ENCODE measurements at regions not wholly inside any gene's neighbourhood (a gene's known extent, or its start where the extent isn't known, plus 50 kb on each side); places are given as distances from the start of the nearest gene placed in this dataset.

GRCh38 chr1:214124915-214125314 lies 137.1 kb downstream of the PROX1 start:
- intact Hi-C loops (cut with DNase I), result loop anchor here (10.0 kb wide), 1 partner anchor 880 kb away; no protein-coding TSS in a partner anchor
- H3K36me3 ChIP-seq, result no peaks in the 10 kb centered on the region
- TF ChIP-seq CTCF (IDR thresholded peaks at IDR 0.05), result no peak

GRCh38 chr1:214125819-214126218 lies 138.0 kb downstream of the PROX1 start:
- Histone ChIP-seq H3K9me3 (no peaks in the 10 kb centered on the region), H3K4me1 (no peaks in the 10 kb centered on the region), H3K27ac (no peak overlapping the region), H3K4me3 (no peak overlapping the region), H3K27me3 (no peaks in the 10 kb centered on the region), H3K36me3 (no peaks in the 10 kb centered on the region)
- intact Hi-C loops (cut with DNase I), result loop anchor here (10.0 kb wide), 1 partner anchor 881 kb away; no protein-coding TSS in a partner anchor
- no peak for DNase-seq (ENCODE audit: low spot score in 2 of 2)
- no peak for TF ChIP-seq CTCF (IDR thresholded peaks at IDR 0.05)

More at GRCh38 chr1:214124915-214125314, 137.1 kb downstream of the PROX1 start:
- no peaks in the 10 kb centered on the region for H3K27me3 ChIP-seq
- H3K4me1 ChIP-seq, result no peaks in the 10 kb centered on the region
- H3K9me3 ChIP-seq, result no peaks in the 10 kb centered on the region
- no peak overlapping the region for H3K4me3 ChIP-seq
- no peak for DNase-seq (ENCODE audit: low spot score in 2 of 2)
- H3K27ac ChIP-seq, result no peak overlapping the region

- no peaks in the 10 kb centered on the region for H3K9me3 ChIP-seq
- no peaks in the 10 kb centered on the region for H3K36me3 ChIP-seq
- H3K27me3 ChIP-seq, result no peaks in the 10 kb centered on the region
- intact Hi-C loops (cut with DNase I), result loop anchor here (10.0 kb wide), 1 partner anchor 882 kb away; no protein-coding TSS in a partner anchor
- no peak for TF ChIP-seq CTCF (IDR thresholded peaks at IDR 0.05)
- H3K4me3 ChIP-seq, result no peak overlapping the region
- H3K27ac ChIP-seq, result no peak overlapping the region
- no peak for DNase-seq (ENCODE audit: low spot score in 2 of 2)
- H3K4me1 ChIP-seq, result no peaks in the 10 kb centered on the region
These were observed 138.9 kb downstream of the PROX1 start for GRCh38 chr1:214126697-214127146.

- intact Hi-C loops (cut with DNase I), result loop anchor here (10.0 kb wide), 1 partner anchor 883 kb away; no protein-coding TSS in a partner anchor
- H3K27ac ChIP-seq, result no peak overlapping the region
- no peak for TF ChIP-seq CTCF (IDR thresholded peaks at IDR 0.05)
- no peak for DNase-seq (ENCODE audit: low spot score in 2 of 2)
- H3K4me1 ChIP-seq, result no peaks in the 10 kb centered on the region
- H3K36me3 ChIP-seq, result no peaks in the 10 kb centered on the region
- no peaks in the 10 kb centered on the region for H3K9me3 ChIP-seq
- no peaks in the 10 kb centered on the region for H3K27me3 ChIP-seq
- no peak overlapping the region for H3K4me3 ChIP-seq
These were observed 139.9 kb downstream of the PROX1 start for GRCh38 chr1:214127705-214128104.

GRCh38 chr1:214135886-214136285 lies 145.1 kb upstream of the SMYD2 start:
- TF ChIP-seq CTCF (IDR thresholded peaks at IDR 0.05), result no peak
- no peak for DNase-seq (ENCODE audit: low spot score in 2 of 2)
- no peaks in the 10 kb centered on the region for H3K4me1 ChIP-seq
- H3K27ac ChIP-seq, result no peak overlapping the region
- no peaks in the 10 kb centered on the region for H3K9me3 ChIP-seq
- no peaks in the 10 kb centered on the region for H3K27me3 ChIP-seq
- intact Hi-C loops (cut with DNase I), result no loop called here
- H3K36me3 ChIP-seq, result no peaks in the 10 kb centered on the region
- no peak overlapping the region for H3K4me3 ChIP-seq

Measured in ascending aorta (tissue), 2 donors.